ENCODE measurements at regions not wholly inside any gene's neighbourhood (a gene's known extent, or its start where the extent isn't known, plus 50 kb on each side); places are given as distances from the start of the nearest gene placed in this dataset.

DNA sequence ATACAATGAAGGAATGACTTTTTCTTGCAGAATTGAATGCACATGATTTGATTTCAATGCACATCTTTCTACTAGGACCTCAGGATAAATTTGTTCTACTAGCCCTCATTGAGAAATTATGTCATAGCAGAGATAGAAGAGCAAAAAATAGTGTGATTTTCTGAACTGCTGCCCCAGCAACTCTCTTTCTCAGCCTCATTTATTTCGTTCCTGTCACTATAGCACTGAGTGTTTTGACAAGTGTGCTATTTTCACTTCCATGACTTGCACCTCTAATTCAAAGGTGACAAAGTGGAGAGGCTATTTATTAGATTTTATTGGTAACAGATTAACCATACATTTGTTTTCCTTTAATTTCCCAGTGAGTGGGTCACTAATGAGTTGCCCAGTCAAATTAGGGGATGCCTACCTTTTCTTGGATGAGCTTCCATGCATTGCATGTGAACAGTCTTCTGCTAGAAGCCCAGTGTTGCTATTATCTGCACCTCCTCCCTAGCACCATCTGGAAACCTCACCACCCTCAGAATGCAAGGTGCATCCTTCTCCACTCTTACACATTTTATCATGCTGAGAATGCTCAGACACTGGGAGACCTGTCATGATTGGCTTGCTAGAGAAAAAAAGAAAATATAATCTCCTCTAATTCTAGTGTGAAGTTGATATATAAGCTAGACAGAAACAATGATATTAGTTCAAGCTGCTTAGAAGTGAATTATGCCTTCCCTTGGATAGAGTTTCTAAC lies 119.6 kb upstream of the CTTNBP2 start:
- TF ChIP-seq EZH2 (IDR thresholded peaks at IDR 0.05; ENCODE audit: insufficient read depth, poor library complexity, severe bottlenecking): no peak
- TF ChIP-seq EZH2phosphoT487 (IDR thresholded peaks at IDR 0.05; ENCODE audit: insufficient read depth, low read depth): no peak

Data from GM23248 (cell line).